Activated T-helper 1 cell treated with anti-CD3 and anti-CD28 coated beads, Interleukin-12 subunit alpha, Interleukin-12 subunit beta, Interleukin-2, Interleukin-4 antibody, amounts not matched to agents 30 ng/mL and 10 ng/mL and 1 ng/mL, durations not matched to agents 14 hours and 24 hours and 36 hours (primary cell): ENCODE measurements at regions not wholly inside any gene's neighbourhood (a gene's known extent, or its start where the extent isn't known, plus 50 kb on each side); places are given as distances from the start of the nearest gene placed in this dataset.

Source experiments
- DNase-seq: peaks from one replicate; pipeline ENCODE4 v3.0.0; 2021; ENCODE audit warnings: low spot score
- H3K27ac Mint-ChIP-seq: one replicate; pipeline ENCODE4 v1.8.0; 2021; ENCODE audit warnings: mild to moderate bottlenecking, mixed read lengths
- H3K27me3 Mint-ChIP-seq: one replicate; pipeline ENCODE4 v1.8.0; 2022; ENCODE audit warnings: mild to moderate bottlenecking, moderate library complexity, mixed read lengths; ENCODE audit not compliant: insufficient read depth
- H3K36me3 Mint-ChIP-seq: one replicate; pipeline ENCODE4 v1.8.0; 2021; ENCODE audit warnings: low read depth, mixed read lengths
- H3K4me1 Mint-ChIP-seq: one replicate; pipeline ENCODE4 v1.8.0; 2021; ENCODE audit warnings: low read depth, mixed read lengths
- H3K4me3 Mint-ChIP-seq: one replicate; pipeline ENCODE4 v1.8.0; 2021; ENCODE audit warnings: mild to moderate bottlenecking, moderate library complexity, mixed read lengths
- H3K9me3 Mint-ChIP-seq: one replicate; pipeline ENCODE4 v1.8.0; 2021; ENCODE audit warnings: mixed read lengths
- intact Hi-C: fragments of 100-400 bp; cut with micrococcal nuclease; formaldehyde crosslinking; loops from one replicate; pipeline ENCODE4 v1.15.1; 2024

GRCh38 chr15:85934691-85935090 is 140.0 kb upstream of the KLHL25 start:
- H3K27me3 Mint-ChIP-seq, result peaks cover 5% of the 10 kb centered on the region

GRCh38 chr15:85935182-85935581 is 140.5 kb upstream of the KLHL25 start:
- intact Hi-C loops, result no loop called here
- no peak for DNase-seq
- no peaks in the 10 kb centered on the region for H3K9me3 Mint-ChIP-seq
- H3K4me1 Mint-ChIP-seq, result no peaks in the 10 kb centered on the region
- H3K4me3 Mint-ChIP-seq, result no peak overlapping the region
- peaks cover 5% of the 10 kb centered on the region for H3K27me3 Mint-ChIP-seq
- no peak overlapping the region for H3K27ac Mint-ChIP-seq
- H3K36me3 Mint-ChIP-seq, result no peaks in the 10 kb centered on the region

More at GRCh38 chr15:85934691-85935090, 140.0 kb upstream of the KLHL25 start:
- Mint-ChIP-seq H3K4me1 (no peaks in the 10 kb centered on the region), H3K4me3 (no peak overlapping the region), H3K36me3 (no peaks in the 10 kb centered on the region), H3K27ac (no peak overlapping the region), H3K9me3 (no peaks in the 10 kb centered on the region)
- DNase-seq, result no peak
- intact Hi-C loops, result no loop called here

- no peak overlapping the region for H3K4me3 Mint-ChIP-seq
- H3K27me3 Mint-ChIP-seq, result peaks cover 4% of the 10 kb centered on the region
- no peak for DNase-seq
- no peak overlapping the region for H3K27ac Mint-ChIP-seq
- H3K9me3 Mint-ChIP-seq, result no peaks in the 10 kb centered on the region
- no peaks in the 10 kb centered on the region for H3K36me3 Mint-ChIP-seq
- intact Hi-C loops, result no loop called here
- H3K4me1 Mint-ChIP-seq, result no peaks in the 10 kb centered on the region
These were observed 142.0 kb upstream of the AGBL1 start for GRCh38 chr15:85937661-85938060.

GRCh38 chr15:85941186-85941855 is 138.3 kb upstream of the AGBL1 start:
- H3K4me1 Mint-ChIP-seq, result no peaks in the 10 kb centered on the region
- no peaks in the 10 kb centered on the region for H3K27me3 Mint-ChIP-seq
- intact Hi-C loops, result no loop called here

GRCh38 chr15:85942632-85943031 is 137.0 kb upstream of the AGBL1 start:
- intact Hi-C loops, result no loop called here
- no peak overlapping the region for H3K27ac Mint-ChIP-seq
- H3K9me3 Mint-ChIP-seq, result no peaks in the 10 kb centered on the region

More at GRCh38 chr15:85941186-85941855, 138.3 kb upstream of the AGBL1 start:
- no peak overlapping the region for H3K27ac Mint-ChIP-seq
- DNase-seq, result no peak
- no peaks in the 10 kb centered on the region for H3K36me3 Mint-ChIP-seq
- no peak overlapping the region for H3K4me3 Mint-ChIP-seq
- H3K9me3 Mint-ChIP-seq, result no peaks in the 10 kb centered on the region

GRCh38 chr15:85943151-85943550 is 136.5 kb upstream of the AGBL1 start:
- Mint-ChIP-seq H3K9me3 (no peaks in the 10 kb centered on the region), H3K4me1 (no peaks in the 10 kb centered on the region), H3K27me3 (no peaks in the 10 kb centered on the region), H3K4me3 (no peak overlapping the region), H3K36me3 (no peaks in the 10 kb centered on the region), H3K27ac (no peak overlapping the region)
- intact Hi-C loops, result no loop called here
- no peak for DNase-seq

More at GRCh38 chr15:85942632-85943031, 137.0 kb upstream of the AGBL1 start:
- no peaks in the 10 kb centered on the region for H3K36me3 Mint-ChIP-seq
- no peak overlapping the region for H3K4me3 Mint-ChIP-seq
- no peaks in the 10 kb centered on the region for H3K27me3 Mint-ChIP-seq
- no peaks in the 10 kb centered on the region for H3K4me1 Mint-ChIP-seq
- no peak for DNase-seq

GRCh38 chr15:85943791-85944190 is 135.9 kb upstream of the AGBL1 start:
- Mint-ChIP-seq H3K27me3 (no peaks in the 10 kb centered on the region), H3K27ac (no peak overlapping the region), H3K9me3 (no peaks in the 10 kb centered on the region), H3K4me3 (no peak overlapping the region), H3K4me1 (no peaks in the 10 kb centered on the region), H3K36me3 (no peaks in the 10 kb centered on the region)
- intact Hi-C loops, result no loop called here
- DNase-seq, result no peak

- intact Hi-C loops, result no loop called here
- no peaks in the 10 kb centered on the region for H3K27me3 Mint-ChIP-seq
- H3K4me1 Mint-ChIP-seq, result no peaks in the 10 kb centered on the region
- no peaks in the 10 kb centered on the region for H3K9me3 Mint-ChIP-seq
- no peak for DNase-seq
- no peak overlapping the region for H3K4me3 Mint-ChIP-seq
- no peak overlapping the region for H3K27ac Mint-ChIP-seq
- no peaks in the 10 kb centered on the region for H3K36me3 Mint-ChIP-seq
These were observed 132.7 kb upstream of the AGBL1 start for GRCh38 chr15:85947021-85947420.

- Mint-ChIP-seq H3K9me3 (no peaks in the 10 kb centered on the region), H3K4me1 (no peaks in the 10 kb centered on the region), H3K27ac (no peak overlapping the region), H3K4me3 (no peak overlapping the region), H3K36me3 (no peaks in the 10 kb centered on the region), H3K27me3 (no peaks in the 10 kb centered on the region)
- intact Hi-C loops, result no loop called here
- no peak for DNase-seq
These were observed 131.7 kb upstream of the AGBL1 start for GRCh38 chr15:85947936-85948335.

GRCh38 chr15:85950101-85950500 is 129.6 kb upstream of the AGBL1 start:
- DNase-seq, result no peak
- H3K4me3 Mint-ChIP-seq, result no peak overlapping the region
- peaks cover 4% of the 10 kb centered on the region for H3K27me3 Mint-ChIP-seq
- H3K27ac Mint-ChIP-seq, result no peak overlapping the region
- H3K4me1 Mint-ChIP-seq, result no peaks in the 10 kb centered on the region
- intact Hi-C loops, result no loop called here
- no peaks in the 10 kb centered on the region for H3K9me3 Mint-ChIP-seq
- H3K36me3 Mint-ChIP-seq, result no peaks in the 10 kb centered on the region

- Mint-ChIP-seq H3K27me3 (peaks cover 4% of the 10 kb centered on the region), H3K4me3 (no peak overlapping the region), H3K9me3 (no peaks in the 10 kb centered on the region), H3K36me3 (no peaks in the 10 kb centered on the region), H3K27ac (no peak overlapping the region), H3K4me1 (no peaks in the 10 kb centered on the region)
- DNase-seq, result no peak
- intact Hi-C loops, result no loop called here
These were observed 125.1 kb upstream of the AGBL1 start for GRCh38 chr15:85954586-85954985.

GRCh38 chr15:85955501-85956391 is 123.9 kb upstream of the AGBL1 start:
- H3K27me3 Mint-ChIP-seq, result peaks cover 4% of the 10 kb centered on the region
- no peak for DNase-seq
- no peaks in the 10 kb centered on the region for H3K36me3 Mint-ChIP-seq
- intact Hi-C loops, result no loop called here
- no peak overlapping the region for H3K4me3 Mint-ChIP-seq
- no peak overlapping the region for H3K27ac Mint-ChIP-seq
- H3K4me1 Mint-ChIP-seq, result no peaks in the 10 kb centered on the region
- H3K9me3 Mint-ChIP-seq, result no peaks in the 10 kb centered on the region

GRCh38 chr15:85956532-85957275 is 123.0 kb upstream of the AGBL1 start:
- H3K27ac Mint-ChIP-seq, result no peak overlapping the region
- H3K4me1 Mint-ChIP-seq, result no peaks in the 10 kb centered on the region
- no peaks in the 10 kb centered on the region for H3K9me3 Mint-ChIP-seq
- intact Hi-C loops, result no loop called here
- peaks cover 4% of the 10 kb centered on the region for H3K27me3 Mint-ChIP-seq
- DNase-seq, result no peak
- no peaks in the 10 kb centered on the region for H3K36me3 Mint-ChIP-seq
- H3K4me3 Mint-ChIP-seq, result no peak overlapping the region
